ENCODE measurements at regions not wholly inside any gene's neighbourhood (a gene's known extent, or its start where the extent isn't known, plus 50 kb on each side); places are given as distances from the start of the nearest gene placed in this dataset.
"Not testable (repeated sequence)": the region's sequence is repeated elsewhere in the genome, so short reads cannot be mapped to it uniquely, and the experiment has no call there.

DNA sequence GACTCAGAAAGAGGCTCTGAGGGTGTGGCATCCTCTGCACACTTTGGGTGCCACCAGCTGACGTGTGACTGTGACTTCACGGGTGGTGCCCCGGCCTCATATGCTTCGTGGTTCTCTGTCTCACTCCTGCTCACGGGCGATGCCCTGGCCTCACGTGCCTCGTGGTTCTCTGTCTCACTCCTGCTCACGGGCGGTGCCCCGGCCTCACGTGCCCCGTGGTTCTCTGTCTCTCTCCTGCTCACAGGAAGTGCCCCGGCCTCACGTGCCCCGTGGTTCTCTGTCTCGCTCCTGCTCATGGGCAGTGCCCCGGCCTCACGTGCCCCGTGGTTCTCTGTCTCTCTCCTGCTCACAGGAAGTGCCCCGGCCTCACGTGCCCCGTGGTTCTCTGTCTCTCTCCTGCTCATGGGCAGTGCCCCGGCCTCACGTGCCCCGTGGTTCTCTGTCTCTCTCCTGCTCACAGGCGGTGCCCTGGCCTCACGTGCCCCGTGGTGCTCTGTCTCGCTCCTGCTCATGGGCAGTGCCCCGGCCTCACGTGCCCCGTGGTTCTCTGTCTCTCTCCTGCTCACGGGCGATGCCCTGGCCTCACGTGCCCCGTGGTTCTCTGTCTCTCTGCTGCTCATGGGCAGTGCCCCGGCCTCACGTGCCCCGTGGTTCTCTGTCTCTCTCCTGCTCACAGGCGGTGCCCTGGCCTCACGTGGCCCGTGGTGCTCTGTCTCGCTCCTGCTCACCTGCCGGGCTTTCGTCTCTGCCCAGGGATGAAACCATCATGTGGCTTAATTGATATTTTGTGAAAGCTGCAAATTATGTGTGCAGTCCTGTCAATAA lies 115.8 kb downstream of the RTP5 start:
- TF ChIP-seq, protein P1, sequence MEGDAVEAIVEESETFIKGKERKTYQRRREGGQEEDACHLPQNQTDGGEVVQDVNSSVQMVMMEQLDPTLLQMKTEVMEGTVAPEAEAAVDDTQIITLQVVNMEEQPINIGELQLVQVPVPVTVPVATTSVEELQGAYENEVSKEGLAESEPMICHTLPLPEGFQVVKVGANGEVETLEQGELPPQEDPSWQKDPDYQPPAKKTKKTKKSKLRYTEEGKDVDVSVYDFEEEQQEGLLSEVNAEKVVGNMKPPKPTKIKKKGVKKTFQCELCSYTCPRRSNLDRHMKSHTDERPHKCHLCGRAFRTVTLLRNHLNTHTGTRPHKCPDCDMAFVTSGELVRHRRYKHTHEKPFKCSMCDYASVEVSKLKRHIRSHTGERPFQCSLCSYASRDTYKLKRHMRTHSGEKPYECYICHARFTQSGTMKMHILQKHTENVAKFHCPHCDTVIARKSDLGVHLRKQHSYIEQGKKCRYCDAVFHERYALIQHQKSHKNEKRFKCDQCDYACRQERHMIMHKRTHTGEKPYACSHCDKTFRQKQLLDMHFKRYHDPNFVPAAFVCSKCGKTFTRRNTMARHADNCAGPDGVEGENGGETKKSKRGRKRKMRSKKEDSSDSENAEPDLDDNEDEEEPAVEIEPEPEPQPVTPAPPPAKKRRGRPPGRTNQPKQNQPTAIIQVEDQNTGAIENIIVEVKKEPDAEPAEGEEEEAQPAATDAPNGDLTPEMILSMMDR (IDR thresholded peaks at IDR 0.05 in 8 of 11, conservative IDR thresholded peaks at IDR 0.05 in 3 of 11) = not testable (repeated sequence)
- not testable (repeated sequence) for TF ChIP-seq POLR2A, POLR2AphosphoS5 (IDR thresholded peaks at IDR 0.05)
